Ectodermal cell (in vitro differentiated cells): ENCODE measurements at regions not wholly inside any gene's neighbourhood (a gene's known extent, or its start where the extent isn't known, plus 50 kb on each side); places are given as distances from the start of the nearest gene placed in this dataset.
"Not testable (repeated sequence)": the region's sequence is repeated elsewhere in the genome, so short reads cannot be mapped to it uniquely, and the experiment has no call there.

Experiments
- H3K27ac ChIP-seq: 2 replicates; pipeline ENCODE4 v1.7.0; 2013; ENCODE audit warnings: mild to moderate bottlenecking, low read depth, low read length; ENCODE audit not compliant: insufficient read depth, poor library complexity, severe bottlenecking
- H3K27me3 ChIP-seq: 2 replicates; pipeline ENCODE4 v1.7.0; 2013; ENCODE audit warnings: mild to moderate bottlenecking, low read length; ENCODE audit not compliant: insufficient read depth, control insufficient read depth, poor library complexity, severe bottlenecking
- H3K36me3 ChIP-seq: one replicate; pipeline ENCODE4 v1.7.0; 2013; ENCODE audit warnings: low read length; ENCODE audit not compliant: control insufficient read depth, insufficient read depth
- H3K4me1 ChIP-seq: one replicate; pipeline ENCODE4 v1.7.0; 2013; ENCODE audit warnings: low read length; ENCODE audit not compliant: control insufficient read depth, insufficient read depth
- H3K4me3 ChIP-seq: 2 replicates; pipeline ENCODE4 v1.7.0; 2013; ENCODE audit warnings: low read depth, low read length, control low read depth; ENCODE audit not compliant: insufficient read depth
- H3K9me3 ChIP-seq: 2 replicates; pipeline ENCODE4 v1.7.0; 2013; ENCODE audit warnings: mild to moderate bottlenecking, low read length, moderate library complexity; ENCODE audit not compliant: control insufficient read depth
- WGBS, 2 experiments: methylation state at CpG; one replicate each; pipeline ENCODE4 v1.1.7; 2013; ENCODE audit warnings: missing lambda C conversion rate in 2 of 2; 5-methylcytosine and 5-hydroxymethylcytosine counted together

- H3K9me3 ChIP-seq: peaks cover 5% of the 10 kb centered on the region
- H3K4me3 ChIP-seq: no peak overlapping the region
- WGBS, 2 experiments: 85 to 86% methylated on average over 21 of the region's 21 CpGs
- H3K36me3 ChIP-seq: no peaks in the 10 kb centered on the region
- no peaks in the 10 kb centered on the region for H3K4me1 ChIP-seq
- H3K27ac ChIP-seq: no peak overlapping the region
- H3K27me3 ChIP-seq: no peaks in the 10 kb centered on the region
Observed at GRCh38 chr20:29762620-29763019, 1494.8 kb upstream of the DEFB115 start.

- peaks cover 5% of the 10 kb centered on the region for H3K9me3 ChIP-seq
- no peaks in the 10 kb centered on the region for H3K4me1 ChIP-seq
- H3K36me3 ChIP-seq: no peaks in the 10 kb centered on the region
- WGBS, 2 experiments: 83 to 89% methylated on average over 26 to 29 of the region's 29 CpGs
- H3K27me3 ChIP-seq: no peaks in the 10 kb centered on the region
- H3K27ac ChIP-seq: no peak overlapping the region
- H3K4me3 ChIP-seq: no peak overlapping the region
Observed at GRCh38 chr20:29763821-29764511, 1493.5 kb upstream of the DEFB115 start.

GRCh38 chr20:29764922-29765610 is 1492.4 kb upstream of the DEFB115 start:
- H3K36me3 ChIP-seq, H3K4me3 ChIP-seq, H3K27me3 ChIP-seq, H3K4me1 ChIP-seq, H3K27ac ChIP-seq, H3K9me3 ChIP-seq: not testable (repeated sequence)
- WGBS, 2 experiments: 79 to 80% methylated on average over 24 of the region's 25 CpGs

- WGBS, 2 experiments: 16 to 25% methylated on average over 2 of the region's 2 CpGs
- not testable (repeated sequence) for H3K4me1 ChIP-seq, H3K4me3 ChIP-seq, H3K27ac ChIP-seq, H3K36me3 ChIP-seq, H3K27me3 ChIP-seq, H3K9me3 ChIP-seq
Observed at GRCh38 chr20:29778033-29778432, 1479.4 kb upstream of the DEFB115 start.

GRCh38 chr20:29781217-29781616 is 1476.2 kb upstream of the DEFB115 start:
- H3K36me3 ChIP-seq: not testable (repeated sequence)

GRCh38 chr20:29781891-29782290 is 1475.6 kb upstream of the DEFB115 start:
- H3K9me3 ChIP-seq, H3K36me3 ChIP-seq, H3K27me3 ChIP-seq, H3K4me1 ChIP-seq, H3K4me3 ChIP-seq, H3K27ac ChIP-seq: not testable (repeated sequence)
- WGBS, 2 experiments: 73 to 75% methylated on average over 8 of the region's 8 CpGs

More at GRCh38 chr20:29781217-29781616, 1476.2 kb upstream of the DEFB115 start:
- H3K27me3 ChIP-seq, H3K4me1 ChIP-seq, H3K4me3 ChIP-seq, H3K27ac ChIP-seq, H3K9me3 ChIP-seq: not testable (repeated sequence)
- WGBS, 2 experiments: 71 to 75% methylated on average over 7 of the region's 7 CpGs

- H3K27me3 ChIP-seq, H3K36me3 ChIP-seq, H3K4me1 ChIP-seq, H3K27ac ChIP-seq, H3K4me3 ChIP-seq, H3K9me3 ChIP-seq: not testable (repeated sequence)
- WGBS, 2 experiments: 83 to 84% methylated on average over 16 of the region's 16 CpGs
Observed at GRCh38 chr20:29787456-29787855, 1470.0 kb upstream of the DEFB115 start.

- Histone ChIP-seq H3K36me3 (no peaks in the 10 kb centered on the region), H3K4me3 (no peak overlapping the region), H3K27ac (no peak overlapping the region), H3K4me1 (no peaks in the 10 kb centered on the region), H3K27me3 (no peaks in the 10 kb centered on the region), H3K9me3 (peaks cover 3% of the 10 kb centered on the region)
Observed at GRCh38 chr20:29790510-29790909, 1467.0 kb upstream of the DEFB115 start.

GRCh38 chr20:29831508-29831907 is 1426.0 kb upstream of the DEFB115 start:
- not testable (repeated sequence) for H3K9me3 ChIP-seq, H3K27ac ChIP-seq, H3K4me1 ChIP-seq, H3K4me3 ChIP-seq, H3K27me3 ChIP-seq, H3K36me3 ChIP-seq
- WGBS, 2 experiments: 57 to 68% methylated on average over 4 of the region's 4 CpGs

- H3K4me1 ChIP-seq, H3K27me3 ChIP-seq, H3K27ac ChIP-seq, H3K4me3 ChIP-seq, H3K9me3 ChIP-seq, H3K36me3 ChIP-seq: not testable (repeated sequence)
- WGBS, 2 experiments: 62 to 63% methylated on average over 6 of the region's 6 CpGs
Observed at GRCh38 chr20:29868014-29868413, 1389.5 kb upstream of the DEFB115 start.
